Amniotic epithelial cell (primary cell): ENCODE measurements at regions not wholly inside any gene's neighbourhood (a gene's known extent, or its start where the extent isn't known, plus 50 kb on each side); places are given as distances from the start of the nearest gene placed in this dataset.
A peak's percentile ranks its signal among the peaks of the same experiment; 100 is the strongest.
"Not testable (repeated sequence)": the region's sequence is repeated elsewhere in the genome, so short reads cannot be mapped to it uniquely, and the experiment has no call there.

ENCODE experiments used
- DNase-seq: peaks from one replicate; pipeline ENCODE4 v3.0.0-alpha.2; 2010; ENCODE audit warnings: low read depth

- DNase-seq: no peak
These were observed 138.9 kb downstream of the LARP7 start for GRCh38 chr4:112775801-112776200.

GRCh38 chr4:112776535-112776934 is 139.6 kb downstream of the LARP7 start:
- DNase-seq: no peak

DNA sequence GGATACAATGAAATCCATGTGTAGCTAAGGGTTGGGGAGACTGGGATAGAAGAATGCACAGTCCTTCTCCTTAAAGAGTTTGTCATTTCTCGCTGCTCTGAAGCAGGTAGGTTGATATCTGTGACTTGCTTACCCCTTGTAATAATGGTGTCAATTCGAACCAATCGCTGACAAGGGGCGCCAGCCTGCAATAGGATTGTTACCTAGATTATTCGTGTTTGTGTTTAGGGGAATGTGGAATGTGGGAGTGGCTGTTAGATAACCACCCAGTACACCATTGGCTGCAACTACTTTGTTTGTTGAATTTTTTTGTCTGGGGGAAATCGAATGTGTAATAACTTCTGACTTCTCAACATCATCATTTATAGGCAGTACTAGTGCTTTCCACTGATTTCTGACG is 141.6 kb downstream of the LARP7 start:
- no peak for DNase-seq

- no peak for DNase-seq
These were observed 156.1 kb downstream of the LARP7 start for GRCh38 chr4:112793033-112793432.

DNA sequence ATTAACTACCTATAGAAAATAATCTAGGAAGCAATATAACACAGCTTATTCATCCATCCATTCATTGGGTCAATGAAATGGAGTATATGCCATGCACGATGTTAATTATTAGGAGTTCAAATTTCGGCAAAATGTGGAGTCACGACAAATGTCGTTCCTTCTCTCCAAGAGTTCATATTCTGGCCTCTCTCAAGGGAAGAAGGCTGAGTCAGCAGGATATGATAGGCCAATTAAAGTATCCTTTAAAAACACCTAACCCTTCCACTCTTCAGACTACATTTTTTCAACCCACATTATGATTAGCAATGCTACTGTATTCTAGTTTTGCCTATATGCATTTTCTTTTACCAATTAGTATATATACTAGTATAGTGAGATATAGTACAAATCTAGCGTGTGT is 163.1 kb downstream of the LARP7 start:
- no peak for DNase-seq

GRCh38 chr4:112801341-112801740 is 164.4 kb downstream of the LARP7 start:
- no peak for DNase-seq

DNA sequence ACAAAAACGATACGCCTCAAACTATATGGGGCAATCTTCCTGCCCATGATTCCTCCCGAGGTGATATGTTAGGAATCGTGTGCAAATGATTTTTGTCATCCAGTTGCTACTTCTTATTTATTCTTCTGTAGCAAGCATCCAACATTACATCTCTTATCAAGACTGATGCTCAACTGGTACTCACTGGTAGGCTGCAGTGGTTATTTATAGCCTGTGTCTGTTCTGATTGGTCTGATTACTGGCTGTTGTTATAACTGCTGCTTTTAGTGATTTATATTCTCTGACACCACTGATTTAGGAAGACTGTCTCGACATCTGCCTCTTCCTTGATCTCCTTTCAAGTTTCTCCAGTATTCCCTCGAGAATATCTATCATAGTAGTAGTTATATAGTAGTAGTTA is 165.8 kb downstream of the LARP7 start:
- DNase-seq: no peak

- DNase-seq: no peak
These were observed 170.1 kb downstream of the LARP7 start for GRCh38 chr4:112807083-112807482.

DNA sequence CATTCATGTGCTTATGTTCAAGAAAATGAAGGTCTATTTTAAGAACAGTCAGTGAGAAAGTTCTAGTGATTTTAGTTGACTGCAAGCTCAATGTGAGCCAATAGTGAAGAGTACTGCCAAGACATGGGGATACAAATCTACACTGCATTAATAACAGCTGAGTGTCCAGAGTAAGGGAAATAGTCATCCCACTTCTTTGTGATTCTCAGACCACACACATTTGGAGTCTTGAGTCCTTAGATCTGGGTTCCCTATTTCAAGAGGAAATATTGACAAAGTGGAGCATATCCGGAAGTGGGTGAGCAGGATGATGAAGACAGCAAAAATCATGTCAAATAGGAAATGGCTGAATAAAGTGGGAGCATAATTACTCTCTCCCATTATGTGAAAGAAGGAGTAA is 171.1 kb downstream of the LARP7 start:
- no peak for DNase-seq

DNA sequence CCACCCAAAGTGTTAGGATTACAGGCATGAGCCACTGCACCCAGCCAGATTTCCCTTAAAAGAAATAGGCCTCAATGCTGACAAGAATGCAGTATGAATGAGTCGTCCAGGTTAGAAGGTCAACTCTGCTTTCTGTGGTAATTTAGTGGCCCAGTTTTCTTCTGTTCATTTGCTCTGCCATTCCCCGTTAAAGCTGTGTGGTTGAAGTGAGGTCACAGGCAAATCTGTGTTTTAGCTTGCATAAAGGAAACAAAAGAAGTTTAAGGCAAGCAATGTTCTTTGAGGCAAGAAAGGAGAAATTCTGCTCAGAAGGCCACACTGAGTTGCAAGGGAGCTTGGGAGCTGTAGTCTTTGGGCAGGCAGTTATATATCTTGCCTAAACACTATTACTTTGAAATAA is 176.8 kb downstream of the LARP7 start:
- peak; percentile 84 for DNase-seq

- DNase-seq: peak; percentile 94
These were observed 181.1 kb downstream of the LARP7 start for GRCh38 chr4:112817933-112818593.

- DNase-seq: no peak
These were observed 181.6 kb downstream of the LARP7 start for GRCh38 chr4:112818594-112818965.

DNA sequence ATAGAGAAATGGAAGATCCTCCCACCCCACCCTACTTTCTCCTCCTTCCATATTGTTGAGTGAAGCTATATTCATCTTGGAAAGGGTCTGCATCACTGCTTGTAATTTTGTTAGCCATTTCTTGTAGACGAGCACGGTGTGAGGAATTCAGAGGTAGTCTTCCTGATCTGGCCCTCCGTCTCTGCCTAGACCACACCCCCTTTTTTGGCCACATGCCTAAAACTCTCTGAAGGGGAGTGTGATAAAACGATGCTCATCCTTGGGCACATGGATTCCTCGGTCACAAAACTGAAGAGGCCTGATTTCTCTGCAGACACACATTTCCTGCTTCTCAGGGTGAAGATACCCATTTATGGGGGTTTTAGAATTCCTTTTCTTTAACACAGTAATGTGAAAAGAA is 182.8 kb downstream of the LARP7 start:
- DNase-seq: no peak

- DNase-seq: no peak
These were observed 186.2 kb downstream of the LARP7 start for GRCh38 chr4:112823156-112823555.

GRCh38 chr4:112823606-112824005 is 186.7 kb downstream of the LARP7 start:
- no peak for DNase-seq

- no peak for DNase-seq
These were observed 193.9 kb downstream of the LARP7 start for GRCh38 chr4:112830753-112831386.

GRCh38 chr4:112832493-112832892 is 195.6 kb downstream of the LARP7 start:
- no peak for DNase-seq

- no peak for DNase-seq
These were observed 200.0 kb downstream of the LARP7 start for GRCh38 chr4:112836895-112837294.

DNA sequence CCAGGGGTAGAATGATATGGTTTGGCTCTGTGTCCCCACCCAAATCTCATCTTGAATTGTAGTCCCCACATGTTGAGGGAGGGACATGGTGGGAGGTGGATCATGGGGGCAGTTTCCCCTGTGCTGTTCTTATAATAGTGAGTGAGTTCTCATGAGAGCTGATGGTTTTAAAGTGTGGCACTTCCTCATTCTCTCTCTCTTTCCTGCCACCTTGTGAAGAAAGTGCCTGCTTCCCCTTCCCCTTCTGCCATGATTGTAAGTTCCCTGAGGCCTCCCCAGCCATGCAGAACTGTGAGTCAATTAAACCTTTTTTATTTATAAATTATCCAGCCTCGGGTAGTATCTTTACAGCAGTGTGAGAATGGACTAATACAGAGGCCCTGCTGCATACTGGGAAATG is 201.1 kb downstream of the LARP7 start:
- DNase-seq: not testable (repeated sequence)

DNA sequence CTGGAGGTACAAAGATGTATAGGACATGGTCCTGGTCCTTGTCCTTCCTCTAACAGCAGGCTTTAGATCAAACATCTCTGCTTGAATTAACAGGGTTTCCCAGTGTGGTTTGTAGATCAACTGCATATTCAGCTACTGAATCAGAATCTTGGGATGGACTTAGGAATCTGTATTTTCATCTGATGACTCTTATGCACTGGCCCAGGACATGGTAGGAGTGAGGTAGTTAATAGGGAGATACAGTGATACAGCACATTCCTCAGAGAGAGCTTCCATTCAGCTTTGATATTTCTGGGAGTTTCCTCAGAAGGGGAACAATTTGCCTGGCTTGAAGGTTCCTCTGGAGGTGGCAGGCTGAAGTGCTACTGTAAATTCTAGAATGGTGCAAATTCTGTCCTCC is 203.1 kb downstream of the LARP7 start:
- DNase-seq: peak; percentile 55

DNA sequence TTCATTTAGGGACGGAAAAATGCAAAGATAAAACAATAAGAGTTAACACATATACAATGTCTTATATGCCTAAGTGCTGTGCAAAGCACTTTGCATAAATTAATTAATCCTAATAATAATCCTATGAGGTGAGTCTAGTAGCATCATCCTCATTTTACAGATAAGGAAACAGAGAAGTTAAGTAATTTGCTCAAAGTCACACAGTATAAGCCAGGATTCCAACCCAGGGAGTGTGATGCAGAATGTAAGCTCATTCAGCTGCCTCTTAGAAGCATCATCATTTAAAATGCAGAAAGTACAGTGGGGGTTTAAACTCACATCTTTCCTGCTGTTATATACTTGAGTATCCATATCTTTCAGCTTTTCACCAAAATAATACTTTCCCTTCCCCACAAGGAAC is 203.7 kb downstream of the LARP7 start:
- no peak for DNase-seq

- no peak for DNase-seq
These were observed 205.6 kb downstream of the LARP7 start for GRCh38 chr4:112842513-112842912.

DNA sequence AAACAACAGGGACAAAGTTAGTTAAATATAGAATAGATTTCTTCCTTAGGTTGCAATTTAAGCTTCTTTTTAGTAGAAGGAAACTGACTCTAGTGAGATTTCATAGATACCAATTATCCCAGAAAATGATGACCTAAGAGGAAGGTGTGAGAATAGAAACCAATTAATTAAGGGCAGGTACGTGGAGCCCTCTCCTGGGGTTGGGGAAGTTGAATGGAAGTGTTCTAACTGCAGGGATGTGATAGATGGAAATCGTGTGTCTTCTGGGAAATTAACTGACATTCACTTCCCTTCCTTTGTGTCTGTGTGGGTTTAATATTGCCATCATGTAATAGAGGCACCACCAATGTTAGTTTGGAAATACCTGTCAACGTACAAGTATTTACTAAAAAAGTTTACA is 204.1 kb upstream of the ANK2 start:
- DNase-seq: no peak

DNA sequence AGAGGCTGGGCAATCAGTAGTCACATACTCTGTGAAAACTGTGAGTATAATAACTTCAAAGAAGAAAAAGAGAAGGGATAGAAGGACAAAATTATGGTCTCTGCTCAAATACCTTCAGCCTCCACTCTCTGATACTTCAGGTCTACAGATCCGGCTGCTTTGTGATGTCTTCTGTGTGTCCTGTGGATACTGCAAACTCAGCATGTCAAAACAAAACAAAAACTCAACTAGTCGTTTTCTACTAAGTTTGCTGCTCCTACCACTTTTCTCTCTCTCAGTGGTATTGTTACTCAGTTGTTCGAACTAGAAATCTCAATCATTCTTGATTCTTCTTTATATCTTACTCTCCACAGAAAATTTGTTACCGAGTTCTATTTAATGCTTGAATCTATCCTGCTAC is 202.4 kb upstream of the ANK2 start:
- no peak for DNase-seq
